ENCODE measurements at regions not wholly inside any gene's neighbourhood (a gene's known extent, or its start where the extent isn't known, plus 50 kb on each side); places are given as distances from the start of the nearest gene placed in this dataset.

- no peak for DNase-seq (ENCODE audit: low spot score in 2 of 2)
- H3K36me3 ChIP-seq, result no peaks in the 10 kb centered on the region
- no peak for TF ChIP-seq EP300 (IDR thresholded peaks at IDR 0.05)
- TF ChIP-seq POLR2A (IDR thresholded peaks at IDR 0.05), result no peak
- no peak for TF ChIP-seq CTCF (IDR thresholded peaks at IDR 0.05)
- no peaks in the 10 kb centered on the region for H3K4me1 ChIP-seq
- WGBS, 2 donors, result 69 to 80% methylated on average over 9 of the region's 9 CpGs
- H3K27me3 ChIP-seq, result no peaks in the 10 kb centered on the region
- H3K9me3 ChIP-seq, result no peaks in the 10 kb centered on the region
- H3K4me3 ChIP-seq, result no peak overlapping the region
- no peak overlapping the region for H3K27ac ChIP-seq
These were observed 660.8 kb downstream of the TBC1D22A start for GRCh38 chr22:47423266-47423665.

GRCh38 chr22:47422736-47423135 is 660.3 kb downstream of the TBC1D22A start:
- H3K4me3 ChIP-seq, result no peak overlapping the region
- no peak overlapping the region for H3K27ac ChIP-seq
- no peaks in the 10 kb centered on the region for H3K36me3 ChIP-seq
- DNase-seq (ENCODE audit: low spot score in 2 of 2), result no peak
- H3K4me1 ChIP-seq, result no peaks in the 10 kb centered on the region
- no peak for TF ChIP-seq EP300 (IDR thresholded peaks at IDR 0.05)
- TF ChIP-seq CTCF (IDR thresholded peaks at IDR 0.05), result no peak
- no peak for TF ChIP-seq POLR2A (IDR thresholded peaks at IDR 0.05)
- no peaks in the 10 kb centered on the region for H3K9me3 ChIP-seq
- WGBS, 2 donors, result 64 to 78% methylated on average over 10 of the region's 10 CpGs
- H3K27me3 ChIP-seq, result no peaks in the 10 kb centered on the region

- no peak for DNase-seq (ENCODE audit: low spot score in 2 of 2)
- Histone ChIP-seq H3K27ac (no peak overlapping the region), H3K4me3 (no peak overlapping the region), H3K9me3 (no peaks in the 10 kb centered on the region), H3K27me3 (no peaks in the 10 kb centered on the region), H3K36me3 (no peaks in the 10 kb centered on the region), H3K4me1 (no peaks in the 10 kb centered on the region)
- 84 to 88% methylated on average over 9 of the region's 9 CpGs for WGBS, 2 donors
- TF ChIP-seq POLR2A (IDR thresholded peaks at IDR 0.05) (no peak), EP300 (IDR thresholded peaks at IDR 0.05) (no peak)
These were observed 659.4 kb downstream of the TBC1D22A start for GRCh38 chr22:47421846-47422245.

- H3K9me3 ChIP-seq, result no peaks in the 10 kb centered on the region
- no peaks in the 10 kb centered on the region for H3K36me3 ChIP-seq
- DNase-seq (ENCODE audit: low spot score in 2 of 2), result no peak
- no peaks in the 10 kb centered on the region for H3K27me3 ChIP-seq
- H3K27ac ChIP-seq, result no peak overlapping the region
- WGBS, 2 donors, result 78 to 86% methylated on average over 3 of the region's 3 CpGs
- TF ChIP-seq EP300 (IDR thresholded peaks at IDR 0.05), result no peak
- TF ChIP-seq CTCF (IDR thresholded peaks at IDR 0.05), result no peak
- no peak for TF ChIP-seq POLR2A (IDR thresholded peaks at IDR 0.05)
- H3K4me1 ChIP-seq, result no peaks in the 10 kb centered on the region
- no peak overlapping the region for H3K4me3 ChIP-seq
These were observed 657.8 kb downstream of the TBC1D22A start for GRCh38 chr22:47420211-47420610.

- no peak overlapping the region for H3K4me3 ChIP-seq
- no peak for DNase-seq (ENCODE audit: low spot score in 2 of 2)
- H3K9me3 ChIP-seq, result no peaks in the 10 kb centered on the region
- H3K4me1 ChIP-seq, result no peaks in the 10 kb centered on the region
- H3K27me3 ChIP-seq, result no peaks in the 10 kb centered on the region
- WGBS, 2 donors, result 41 to 62% methylated on average over 4 of the region's 4 CpGs
- H3K36me3 ChIP-seq, result no peaks in the 10 kb centered on the region
- H3K27ac ChIP-seq, result no peak overlapping the region
- TF ChIP-seq EP300 (IDR thresholded peaks at IDR 0.05), result no peak
- TF ChIP-seq CTCF (IDR thresholded peaks at IDR 0.05), result no peak
- no peak for TF ChIP-seq POLR2A (IDR thresholded peaks at IDR 0.05)
These were observed 656.8 kb downstream of the TBC1D22A start for GRCh38 chr22:47419239-47419638.

GRCh38 chr22:47417699-47418098 is 655.2 kb downstream of the TBC1D22A start:
- Histone ChIP-seq H3K9me3 (no peaks in the 10 kb centered on the region), H3K36me3 (no peaks in the 10 kb centered on the region), H3K27me3 (no peaks in the 10 kb centered on the region), H3K4me3 (no peak overlapping the region), H3K4me1 (no peaks in the 10 kb centered on the region), H3K27ac (no peak overlapping the region)
- 72 to 77% methylated on average over 2 of the region's 2 CpGs for WGBS, 2 donors
- DNase-seq (ENCODE audit: low spot score in 2 of 2), result no peak
- TF ChIP-seq CTCF (IDR thresholded peaks at IDR 0.05) (no peak), POLR2A (IDR thresholded peaks at IDR 0.05) (no peak), EP300 (IDR thresholded peaks at IDR 0.05) (no peak)

All from tibial nerve (tissue), 4 donors.